HCT116 (cell line): ENCODE measurements at regions not wholly inside any gene's neighbourhood (a gene's known extent, or its start where the extent isn't known, plus 50 kb on each side); places are given as distances from the start of the nearest gene placed in this dataset.

ENCODE experiments used
- EZH2 ChIP-seq: fragments of 200-600 bp; sonication (generic); IDR thresholded peaks from 2 replicates; pipeline ENCODE4 v1.6.1; 2017; ENCODE audit warnings: antibody characterized with exemption, mixed run types
- JUND ChIP-seq: IDR thresholded peaks from 2 replicates; pipeline ENCODE4 v1.6.1; 2012
- POLR2A ChIP-seq: IDR thresholded peaks from 2 replicates; pipeline ENCODE4 v1.7.0; 2011; ENCODE audit warnings: borderline replicate concordance; ENCODE audit not compliant: insufficient read depth, insufficient read length; ENCODE audit errors: extremely low read depth
- POLR2AphosphoS5 ChIP-seq: IDR thresholded peaks from 2 replicates; pipeline ENCODE4 v1.6.1; 2011; ENCODE audit warnings: mild to moderate bottlenecking, low read depth, low read length, moderate library complexity
- RAD21 ChIP-seq: IDR thresholded peaks from 2 replicates; pipeline ENCODE4 v1.6.1; 2012; ENCODE audit warnings: low read depth, mild to moderate bottlenecking
- SIN3A ChIP-seq: IDR thresholded peaks from 2 replicates; pipeline ENCODE4 v1.6.1; 2012; ENCODE audit warnings: low read depth
- ZNF274 ChIP-seq: fragments of 200-500 bp; sonication (Bioruptor generic); IDR thresholded peaks from 2 replicates; pipeline ENCODE4 v1.6.1; 2014; ENCODE audit warnings: mild to moderate bottlenecking, low read depth, low read length, inconsistent platforms
- TF ChIP-seq, protein P1 (sequence below), 3 experiments: fragments of 200-600 bp in 1 of 3; sonication (generic) in 1 of 3; IDR thresholded peaks in 2 of 3; conservative IDR thresholded peaks in 1 of 3; 2 replicates each; pipeline ENCODE4 v1.5.1; 2012 to 2017; ENCODE audit warnings: low read depth in 2 of 3, low read length in 2 of 3, antibody characterized with exemption in 1 of 3, borderline replicate concordance in 1 of 3, control low read depth in 1 of 3, mild to moderate bottlenecking in 1 of 3, mixed read lengths in 1 of 3, mixed run types in 1 of 3, moderate library complexity in 1 of 3; ENCODE audit not compliant: insufficient read depth in 1 of 3
- TF ChIP-seq, protein P2 (sequence below): IDR thresholded peaks from 2 replicates; pipeline ENCODE4 v1.6.1; 2012
- TF ChIP-seq, protein P3 (sequence below): IDR thresholded peaks from 2 replicates; pipeline ENCODE4 v1.6.1; 2012; ENCODE audit warnings: low read depth
- TF ChIP-seq, protein P4 (sequence below): IDR thresholded peaks from 2 replicates; pipeline ENCODE4 v1.6.1; 2011; ENCODE audit warnings: mild to moderate bottlenecking, low read length, moderate library complexity; ENCODE audit not compliant: insufficient replicate concordance; ENCODE audit errors: extremely low read depth

DNA sequence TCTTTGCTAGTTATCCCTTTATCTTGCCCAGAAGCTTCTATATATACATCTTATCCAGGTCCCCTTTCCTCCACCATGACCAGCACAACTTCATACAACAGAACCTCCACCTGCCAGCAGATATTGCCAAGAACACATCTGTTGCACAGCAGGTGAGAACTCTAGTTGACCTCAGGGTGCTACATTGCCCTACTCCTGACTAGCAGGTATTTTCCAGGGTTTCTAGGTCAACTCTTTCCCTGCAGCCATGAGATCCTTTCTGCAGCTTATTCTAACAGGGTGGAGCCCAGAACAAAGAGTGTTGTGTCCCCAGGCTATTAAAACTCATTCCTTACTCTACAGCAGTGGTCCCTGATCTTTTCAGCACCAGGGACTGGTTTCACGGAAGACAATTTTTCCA is 319.5 kb downstream of the PRDM2 start:
- TF ChIP-seq, protein P1, sequence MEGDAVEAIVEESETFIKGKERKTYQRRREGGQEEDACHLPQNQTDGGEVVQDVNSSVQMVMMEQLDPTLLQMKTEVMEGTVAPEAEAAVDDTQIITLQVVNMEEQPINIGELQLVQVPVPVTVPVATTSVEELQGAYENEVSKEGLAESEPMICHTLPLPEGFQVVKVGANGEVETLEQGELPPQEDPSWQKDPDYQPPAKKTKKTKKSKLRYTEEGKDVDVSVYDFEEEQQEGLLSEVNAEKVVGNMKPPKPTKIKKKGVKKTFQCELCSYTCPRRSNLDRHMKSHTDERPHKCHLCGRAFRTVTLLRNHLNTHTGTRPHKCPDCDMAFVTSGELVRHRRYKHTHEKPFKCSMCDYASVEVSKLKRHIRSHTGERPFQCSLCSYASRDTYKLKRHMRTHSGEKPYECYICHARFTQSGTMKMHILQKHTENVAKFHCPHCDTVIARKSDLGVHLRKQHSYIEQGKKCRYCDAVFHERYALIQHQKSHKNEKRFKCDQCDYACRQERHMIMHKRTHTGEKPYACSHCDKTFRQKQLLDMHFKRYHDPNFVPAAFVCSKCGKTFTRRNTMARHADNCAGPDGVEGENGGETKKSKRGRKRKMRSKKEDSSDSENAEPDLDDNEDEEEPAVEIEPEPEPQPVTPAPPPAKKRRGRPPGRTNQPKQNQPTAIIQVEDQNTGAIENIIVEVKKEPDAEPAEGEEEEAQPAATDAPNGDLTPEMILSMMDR (IDR thresholded peaks at IDR 0.05 in 2 of 3, conservative IDR thresholded peaks at IDR 0.05 in 1 of 3; ENCODE audit: borderline replicate concordance in 1 of 3, insufficient read depth in 1 of 3, low read depth in 2 of 3, low read length in 2 of 3), result no peak
- TF ChIP-seq ZNF274 (no peak), SIN3A (no peak), RAD21 (no peak), POLR2AphosphoS5 (no peak), EZH2 (no peak), JUND (no peak), POLR2A (no peak)
- TF ChIP-seq, protein P2, sequence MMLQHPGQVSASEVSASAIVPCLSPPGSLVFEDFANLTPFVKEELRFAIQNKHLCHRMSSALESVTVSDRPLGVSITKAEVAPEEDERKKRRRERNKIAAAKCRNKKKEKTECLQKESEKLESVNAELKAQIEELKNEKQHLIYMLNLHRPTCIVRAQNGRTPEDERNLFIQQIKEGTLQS, result no peak
- TF ChIP-seq, protein P3, sequence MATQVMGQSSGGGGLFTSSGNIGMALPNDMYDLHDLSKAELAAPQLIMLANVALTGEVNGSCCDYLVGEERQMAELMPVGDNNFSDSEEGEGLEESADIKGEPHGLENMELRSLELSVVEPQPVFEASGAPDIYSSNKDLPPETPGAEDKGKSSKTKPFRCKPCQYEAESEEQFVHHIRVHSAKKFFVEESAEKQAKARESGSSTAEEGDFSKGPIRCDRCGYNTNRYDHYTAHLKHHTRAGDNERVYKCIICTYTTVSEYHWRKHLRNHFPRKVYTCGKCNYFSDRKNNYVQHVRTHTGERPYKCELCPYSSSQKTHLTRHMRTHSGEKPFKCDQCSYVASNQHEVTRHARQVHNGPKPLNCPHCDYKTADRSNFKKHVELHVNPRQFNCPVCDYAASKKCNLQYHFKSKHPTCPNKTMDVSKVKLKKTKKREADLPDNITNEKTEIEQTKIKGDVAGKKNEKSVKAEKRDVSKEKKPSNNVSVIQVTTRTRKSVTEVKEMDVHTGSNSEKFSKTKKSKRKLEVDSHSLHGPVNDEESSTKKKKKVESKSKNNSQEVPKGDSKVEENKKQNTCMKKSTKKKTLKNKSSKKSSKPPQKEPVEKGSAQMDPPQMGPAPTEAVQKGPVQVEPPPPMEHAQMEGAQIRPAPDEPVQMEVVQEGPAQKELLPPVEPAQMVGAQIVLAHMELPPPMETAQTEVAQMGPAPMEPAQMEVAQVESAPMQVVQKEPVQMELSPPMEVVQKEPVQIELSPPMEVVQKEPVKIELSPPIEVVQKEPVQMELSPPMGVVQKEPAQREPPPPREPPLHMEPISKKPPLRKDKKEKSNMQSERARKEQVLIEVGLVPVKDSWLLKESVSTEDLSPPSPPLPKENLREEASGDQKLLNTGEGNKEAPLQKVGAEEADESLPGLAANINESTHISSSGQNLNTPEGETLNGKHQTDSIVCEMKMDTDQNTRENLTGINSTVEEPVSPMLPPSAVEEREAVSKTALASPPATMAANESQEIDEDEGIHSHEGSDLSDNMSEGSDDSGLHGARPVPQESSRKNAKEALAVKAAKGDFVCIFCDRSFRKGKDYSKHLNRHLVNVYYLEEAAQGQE, result no peak
- TF ChIP-seq, protein P4, sequence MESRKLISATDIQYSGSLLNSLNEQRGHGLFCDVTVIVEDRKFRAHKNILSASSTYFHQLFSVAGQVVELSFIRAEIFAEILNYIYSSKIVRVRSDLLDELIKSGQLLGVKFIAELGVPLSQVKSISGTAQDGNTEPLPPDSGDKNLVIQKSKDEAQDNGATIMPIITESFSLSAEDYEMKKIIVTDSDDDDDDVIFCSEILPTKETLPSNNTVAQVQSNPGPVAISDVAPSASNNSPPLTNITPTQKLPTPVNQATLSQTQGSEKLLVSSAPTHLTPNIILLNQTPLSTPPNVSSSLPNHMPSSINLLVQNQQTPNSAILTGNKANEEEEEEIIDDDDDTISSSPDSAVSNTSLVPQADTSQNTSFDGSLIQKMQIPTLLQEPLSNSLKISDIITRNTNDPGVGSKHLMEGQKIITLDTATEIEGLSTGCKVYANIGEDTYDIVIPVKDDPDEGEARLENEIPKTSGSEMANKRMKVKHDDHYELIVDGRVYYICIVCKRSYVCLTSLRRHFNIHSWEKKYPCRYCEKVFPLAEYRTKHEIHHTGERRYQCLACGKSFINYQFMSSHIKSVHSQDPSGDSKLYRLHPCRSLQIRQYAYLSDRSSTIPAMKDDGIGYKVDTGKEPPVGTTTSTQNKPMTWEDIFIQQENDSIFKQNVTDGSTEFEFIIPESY, result no peak
